HL-60 (cell line): ENCODE measurements at regions not wholly inside any gene's neighbourhood (a gene's known extent, or its start where the extent isn't known, plus 50 kb on each side); places are given as distances from the start of the nearest gene placed in this dataset.

Experiments used
- GABPA ChIP-seq: IDR thresholded peaks from 2 replicates; pipeline ENCODE4 v1.6.1; 2012; ENCODE audit warnings: low read depth
- POLR2AphosphoS5 ChIP-seq: IDR thresholded peaks from 2 replicates; pipeline ENCODE4 v1.6.1; 2012; ENCODE audit warnings: low read depth
- TF ChIP-seq, protein P1 (sequence below): IDR thresholded peaks from one replicate; pipeline ENCODE4 v1.5.1; 2011; ENCODE audit warnings: low read length, control low read depth, inconsistent platforms; ENCODE audit not compliant: insufficient read depth

GRCh38 chr3:55272031-55272645 lies 215.0 kb downstream of the WNT5A start:
- TF ChIP-seq, protein P1, sequence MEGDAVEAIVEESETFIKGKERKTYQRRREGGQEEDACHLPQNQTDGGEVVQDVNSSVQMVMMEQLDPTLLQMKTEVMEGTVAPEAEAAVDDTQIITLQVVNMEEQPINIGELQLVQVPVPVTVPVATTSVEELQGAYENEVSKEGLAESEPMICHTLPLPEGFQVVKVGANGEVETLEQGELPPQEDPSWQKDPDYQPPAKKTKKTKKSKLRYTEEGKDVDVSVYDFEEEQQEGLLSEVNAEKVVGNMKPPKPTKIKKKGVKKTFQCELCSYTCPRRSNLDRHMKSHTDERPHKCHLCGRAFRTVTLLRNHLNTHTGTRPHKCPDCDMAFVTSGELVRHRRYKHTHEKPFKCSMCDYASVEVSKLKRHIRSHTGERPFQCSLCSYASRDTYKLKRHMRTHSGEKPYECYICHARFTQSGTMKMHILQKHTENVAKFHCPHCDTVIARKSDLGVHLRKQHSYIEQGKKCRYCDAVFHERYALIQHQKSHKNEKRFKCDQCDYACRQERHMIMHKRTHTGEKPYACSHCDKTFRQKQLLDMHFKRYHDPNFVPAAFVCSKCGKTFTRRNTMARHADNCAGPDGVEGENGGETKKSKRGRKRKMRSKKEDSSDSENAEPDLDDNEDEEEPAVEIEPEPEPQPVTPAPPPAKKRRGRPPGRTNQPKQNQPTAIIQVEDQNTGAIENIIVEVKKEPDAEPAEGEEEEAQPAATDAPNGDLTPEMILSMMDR: no peak
- TF ChIP-seq POLR2AphosphoS5 (no peak), GABPA (no peak)
